HG03196 (cell line): ENCODE measurements at regions not wholly inside any gene's neighbourhood (a gene's known extent, or its start where the extent isn't known, plus 50 kb on each side); places are given as distances from the start of the nearest gene placed in this dataset.
"Not testable (repeated sequence)": the region's sequence is repeated elsewhere in the genome, so short reads cannot be mapped to it uniquely, and the experiment has no call there.

Experiments used
- ATAC-seq: cut with Tn5 transposase; IDR thresholded peaks from one replicate; pipeline ENCODE4 v1.9.1; 2021; ENCODE audit not compliant: unreplicated experiment

DNA sequence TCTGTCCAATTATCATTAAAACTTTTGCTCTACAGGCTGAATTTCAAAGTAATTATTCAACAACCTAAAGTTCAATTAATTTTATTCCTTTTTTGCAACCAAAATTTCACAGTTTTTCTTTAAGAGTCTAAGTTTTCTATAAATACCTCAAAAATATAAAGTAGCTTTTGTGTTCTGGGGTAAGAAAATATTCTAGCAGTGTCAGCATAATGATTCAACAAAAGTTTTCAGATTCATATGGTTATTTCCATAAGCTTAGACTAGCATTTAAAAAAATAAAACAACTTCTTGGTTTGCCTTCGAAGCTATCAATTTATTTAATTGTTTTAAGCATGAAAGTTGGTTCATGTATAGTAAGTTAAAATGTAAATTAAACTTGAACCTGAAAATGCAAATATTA is 1962.3 kb upstream of the CDH6 start:
- ATAC-seq = no peak

DNA sequence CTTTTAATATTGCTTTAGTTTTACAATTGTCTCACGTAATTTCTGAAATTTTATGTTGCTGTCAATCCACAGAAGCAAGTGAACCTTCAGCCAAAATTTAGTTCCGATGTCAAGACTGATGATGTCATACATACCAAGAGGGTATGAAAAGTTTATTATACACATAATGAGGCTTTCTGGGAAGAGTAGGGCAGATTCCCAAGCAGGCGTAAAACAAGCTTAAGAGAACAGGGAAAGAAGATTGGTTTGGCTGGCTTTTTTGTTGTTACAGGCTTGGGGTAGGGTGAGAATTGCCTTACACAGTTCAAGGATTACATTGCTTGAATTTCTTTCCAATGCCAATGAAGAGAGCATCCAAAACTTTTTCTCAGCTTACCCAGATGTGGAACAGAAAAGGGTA is 1962.9 kb upstream of the CDH6 start:
- ATAC-seq = no peak

DNA sequence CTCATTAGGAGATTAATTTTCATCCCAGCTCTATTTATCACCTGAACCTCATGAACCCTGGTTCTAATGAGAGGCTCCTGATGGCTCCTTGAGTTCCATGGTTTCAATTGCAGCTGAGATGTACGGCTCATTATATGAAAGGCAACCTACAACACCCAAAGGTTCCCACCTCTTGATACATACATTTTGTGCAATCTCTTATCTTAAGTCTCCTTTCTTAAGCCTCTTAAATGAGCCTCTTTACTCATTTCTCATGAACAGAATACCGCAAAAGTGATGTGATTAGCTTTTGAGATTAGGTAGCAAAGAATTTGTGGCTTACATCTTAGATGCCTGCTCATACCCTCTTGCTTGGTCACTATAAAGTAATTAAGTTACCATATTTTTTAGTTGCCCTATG is 1964.0 kb upstream of the CDH6 start:
- no peak for ATAC-seq

DNA sequence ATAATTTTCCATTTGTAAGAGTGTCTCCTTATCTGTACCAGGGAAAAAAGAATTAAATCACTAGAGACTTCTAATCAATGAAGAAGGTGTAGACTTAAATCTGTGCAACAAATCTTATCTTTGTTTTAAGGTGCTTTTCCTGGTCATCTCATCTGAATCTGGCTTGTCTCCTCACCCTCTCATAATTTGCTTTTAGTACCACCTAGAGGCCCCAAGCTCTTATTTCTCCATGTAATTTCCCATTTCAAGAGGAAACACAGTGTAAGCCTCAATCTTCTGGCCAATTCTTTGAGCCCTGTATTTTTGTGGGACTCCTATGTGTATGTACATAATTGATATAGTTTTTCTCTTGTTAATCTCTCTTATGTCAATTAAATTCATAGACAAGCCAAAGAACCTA is 1975.3 kb upstream of the CDH6 start:
- ATAC-seq = no peak

DNA sequence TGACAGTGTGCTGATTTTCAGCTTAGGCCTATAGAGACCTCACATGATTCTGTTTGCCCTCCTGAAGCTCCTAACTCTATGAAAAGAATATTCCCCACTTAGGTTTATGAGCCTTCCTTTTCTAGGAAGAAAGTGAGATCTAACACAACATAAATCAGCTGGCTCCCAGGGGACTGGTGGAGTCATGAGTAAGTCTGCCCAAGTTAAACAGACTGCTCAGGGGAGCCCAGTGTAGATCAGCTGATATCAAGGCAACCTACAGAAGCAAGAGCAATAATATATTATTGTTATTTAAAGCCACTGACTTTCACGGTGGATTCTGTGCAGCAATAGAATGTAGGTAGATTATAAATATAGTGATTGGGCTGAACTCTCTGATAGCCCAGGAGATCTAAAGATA is 1978.6 kb upstream of the CDH6 start:
- no peak for ATAC-seq

DNA sequence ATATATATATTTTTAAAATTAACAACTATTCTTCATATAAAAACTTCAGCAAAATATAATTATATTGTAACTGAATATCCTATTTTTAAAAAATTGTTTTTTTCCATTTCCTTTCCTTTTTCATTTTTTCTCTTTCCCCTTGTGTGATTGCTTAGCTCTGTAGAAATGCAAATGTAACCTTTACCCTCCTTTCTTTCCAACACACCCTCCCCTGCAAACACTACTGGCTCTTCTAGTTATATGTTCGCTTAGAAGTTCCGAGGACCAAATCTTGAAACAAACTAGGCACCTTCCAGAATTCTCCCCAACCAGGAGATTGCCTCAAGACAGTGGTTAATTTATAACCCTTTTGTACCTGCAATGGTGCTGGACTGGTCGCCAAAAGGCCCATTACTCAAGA is 1980.0 kb upstream of the CDH6 start:
- no peak for ATAC-seq

DNA sequence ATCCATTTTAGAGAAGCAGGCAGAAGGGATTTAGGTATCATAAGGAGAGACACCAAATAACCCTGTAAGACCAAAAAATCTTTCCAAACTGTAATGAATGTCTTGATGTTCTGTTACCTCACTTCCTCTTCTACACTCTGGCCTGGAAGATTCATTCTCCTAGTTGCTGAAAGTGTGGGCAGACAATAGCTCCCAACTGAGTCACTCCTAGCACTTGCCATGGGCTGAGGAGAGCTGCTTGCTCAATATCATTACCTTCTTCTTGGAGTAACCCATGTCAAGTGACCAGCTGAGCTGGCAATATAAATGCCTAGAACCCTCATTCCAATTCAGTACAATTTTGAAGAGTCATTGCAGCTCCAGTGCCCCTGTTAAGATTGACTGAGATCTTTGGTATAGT is 1985.5 kb upstream of the CDH6 start:
- no peak for ATAC-seq

DNA sequence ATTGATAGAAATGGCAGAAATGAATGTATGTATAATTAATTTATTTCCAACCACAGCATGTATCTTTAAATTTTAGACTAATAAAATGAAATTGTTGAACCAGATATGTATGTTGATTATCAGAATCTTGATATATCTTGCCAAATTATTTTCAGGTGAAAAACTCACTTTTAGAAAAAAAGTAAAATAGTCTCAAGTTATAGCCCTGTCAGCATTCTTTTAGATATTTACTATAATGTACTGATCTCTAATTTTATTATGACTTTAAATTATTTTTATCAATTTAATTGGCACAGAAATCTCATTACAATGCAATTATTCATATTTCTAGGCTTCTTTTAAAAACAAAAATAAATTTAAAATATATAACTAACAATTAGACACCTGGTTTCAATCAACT is 1990.4 kb upstream of the CDH6 start:
- ATAC-seq = no peak

DNA sequence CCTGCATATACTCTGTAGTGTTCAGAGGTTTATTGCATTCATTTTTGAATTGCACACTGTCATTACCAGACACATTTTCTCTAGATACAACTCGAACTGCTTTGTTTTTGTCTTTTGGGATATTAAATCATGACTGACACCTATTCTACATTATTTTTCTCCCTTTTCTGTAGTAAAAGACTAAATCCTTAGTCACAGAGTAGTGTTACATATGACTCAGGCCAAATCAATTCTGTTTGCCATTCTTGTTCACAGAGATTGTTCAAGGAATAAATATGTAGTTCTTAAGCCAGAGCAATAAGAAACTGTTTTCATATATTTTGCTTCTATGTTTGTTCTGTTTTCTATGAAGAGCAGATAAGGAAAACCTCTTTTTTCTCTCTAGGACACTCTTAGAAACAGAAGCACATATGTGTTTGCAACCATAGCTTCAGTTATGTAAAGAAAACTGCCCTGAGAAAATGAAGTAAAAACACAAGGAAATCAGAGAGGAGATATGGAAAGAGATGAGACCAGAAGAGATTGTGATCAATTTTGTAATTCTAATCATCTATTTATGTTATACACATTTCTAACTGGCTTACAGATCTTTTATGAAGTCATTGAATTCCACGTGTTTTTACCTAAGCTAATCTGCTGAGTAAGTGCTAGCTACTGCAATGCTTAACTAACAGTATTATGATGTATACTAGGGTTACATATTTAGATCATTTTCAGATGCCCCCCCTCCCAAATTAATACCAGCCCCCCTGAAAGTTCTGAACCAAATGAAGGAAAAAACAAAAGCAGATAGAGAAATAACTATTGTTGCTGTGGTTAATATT is 1995.6 kb upstream of the CDH6 start:
- ATAC-seq = no peak

DNA sequence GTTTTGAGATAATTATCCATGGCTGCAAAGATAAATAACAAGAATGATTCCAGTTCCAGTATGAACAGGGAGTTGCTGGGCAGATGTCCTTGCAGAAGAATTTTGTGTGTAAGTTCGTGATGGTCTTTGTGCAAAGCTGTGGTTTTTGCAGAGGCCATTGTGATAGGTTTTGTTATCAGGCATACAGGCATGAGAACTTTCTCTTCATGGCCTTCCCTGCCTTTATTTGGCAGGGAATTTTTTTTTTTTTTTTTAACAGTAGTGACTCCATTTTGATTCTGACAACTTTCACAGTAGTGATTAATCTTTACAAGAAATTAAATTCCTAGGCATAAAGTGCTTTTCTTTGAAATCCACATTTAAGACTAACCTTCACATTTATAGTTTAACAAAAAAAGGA is 1999.5 kb upstream of the CDH6 start:
- no peak for ATAC-seq

DNA sequence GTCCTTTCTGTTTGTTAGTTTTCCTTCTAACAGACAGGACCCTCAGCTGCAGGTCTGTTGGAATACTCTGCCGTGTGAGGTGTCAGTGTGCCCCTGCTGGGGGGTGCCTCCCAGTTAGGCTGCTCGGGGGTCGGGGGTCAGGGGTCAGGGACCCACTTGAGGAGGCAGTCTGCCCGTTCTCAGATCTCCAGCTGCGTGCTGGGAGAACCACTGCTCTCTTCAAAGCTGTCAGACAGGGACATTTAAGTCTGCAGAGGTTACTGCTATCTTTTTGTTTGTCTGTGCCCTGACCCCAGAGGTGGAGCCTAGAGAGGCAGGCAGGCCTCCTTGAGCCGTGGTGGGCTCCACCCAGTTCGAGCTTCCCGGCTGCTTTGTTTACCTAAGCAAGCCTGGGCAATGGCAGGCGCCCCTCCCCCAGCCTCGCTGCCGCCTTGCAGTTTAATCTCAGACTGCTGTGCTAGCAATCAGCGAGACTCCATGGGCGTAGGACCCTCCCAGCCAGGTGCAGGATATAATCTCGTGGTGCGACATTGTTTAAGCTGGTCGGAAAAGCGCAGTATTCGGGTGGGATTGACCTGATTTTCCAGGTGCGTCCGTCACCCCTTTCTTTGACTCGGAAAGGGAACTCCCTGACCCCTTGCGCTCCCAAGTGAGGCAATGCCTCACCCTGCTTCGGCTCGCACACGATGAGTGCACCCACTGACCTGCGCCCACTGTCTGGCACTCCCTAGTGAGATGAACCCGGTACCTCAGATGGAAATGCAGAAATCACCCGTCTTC is 2002.0 kb upstream of the CDH6 start:
- not testable (repeated sequence) for ATAC-seq

DNA sequence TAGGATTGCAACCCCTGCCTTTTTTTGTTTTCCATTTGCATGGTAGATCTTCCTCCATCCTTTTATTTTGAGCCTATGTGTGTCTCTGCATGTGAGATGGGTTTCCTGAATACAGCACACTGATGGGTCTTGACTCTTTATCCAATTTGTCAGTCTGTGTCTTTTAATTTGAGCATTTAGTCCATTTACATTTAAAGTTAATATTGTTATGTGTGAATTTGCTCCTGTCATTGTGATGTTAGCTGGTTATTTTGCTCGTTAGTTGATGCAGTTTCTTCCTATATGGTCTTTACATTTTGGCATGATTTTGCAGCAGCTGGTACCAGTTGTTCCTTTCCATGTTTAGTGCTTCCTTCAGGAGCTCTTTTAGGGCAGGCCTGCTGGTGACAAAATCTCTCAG is 2003.1 kb upstream of the CDH6 start:
- not testable (repeated sequence) for ATAC-seq

DNA sequence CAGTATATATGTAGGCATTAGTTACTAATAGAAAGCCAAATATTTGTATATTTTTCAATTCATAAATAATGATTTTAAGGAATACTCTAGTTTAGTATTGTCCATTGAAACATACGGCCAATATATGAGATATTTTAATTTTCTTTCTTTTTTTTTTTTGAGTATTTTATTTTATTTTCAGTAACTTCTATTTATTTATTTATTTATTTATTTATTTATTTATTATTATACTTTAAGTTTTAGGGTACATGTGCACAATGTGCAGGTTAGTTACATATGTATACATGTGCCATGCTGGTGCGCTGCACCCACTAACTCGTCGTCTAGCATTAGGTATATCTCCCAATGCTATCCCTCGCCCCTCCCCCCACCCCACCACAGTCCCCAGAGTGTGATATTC is 2007.1 kb upstream of the CDH6 start:
- ATAC-seq = not testable (repeated sequence)

DNA sequence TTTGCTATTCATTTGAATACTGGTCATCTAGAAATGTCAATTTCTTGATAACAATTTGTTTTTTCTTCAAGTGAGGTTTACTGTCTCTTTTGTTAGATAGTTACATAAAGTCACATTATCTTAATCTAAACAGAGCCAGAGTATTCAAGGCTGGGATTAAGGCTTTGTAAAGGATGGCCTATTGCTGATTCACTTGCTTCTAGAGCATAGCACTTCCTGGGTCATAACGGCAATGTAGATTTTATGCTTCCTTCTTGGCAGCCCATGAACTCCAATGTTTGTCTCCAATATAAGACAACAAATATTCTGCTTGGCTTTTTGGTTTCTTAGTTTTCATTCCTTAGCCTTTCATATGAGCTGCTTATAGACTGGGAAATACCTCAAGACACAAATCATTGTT is 2007.9 kb upstream of the CDH6 start:
- ATAC-seq = no peak

DNA sequence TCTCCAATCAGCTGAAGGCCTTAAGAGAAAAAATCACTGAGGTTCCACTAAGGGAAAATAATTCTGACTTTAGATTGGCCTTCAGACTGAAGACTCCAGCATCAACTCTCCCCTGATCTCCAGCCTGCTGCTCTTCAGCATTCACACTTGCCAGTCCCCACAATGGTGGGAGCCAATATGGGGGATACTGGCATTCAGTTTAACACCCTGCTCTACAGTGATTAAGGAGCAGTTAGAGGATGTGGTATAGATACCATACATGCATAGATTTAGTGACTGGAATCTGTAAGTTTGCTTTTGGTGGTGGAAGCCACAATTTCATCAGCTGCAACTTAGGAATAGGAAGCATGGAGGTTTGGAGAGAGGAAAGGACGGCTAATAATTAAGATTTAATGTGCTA is 2017.7 kb upstream of the CDH6 start:
- no peak for ATAC-seq

DNA sequence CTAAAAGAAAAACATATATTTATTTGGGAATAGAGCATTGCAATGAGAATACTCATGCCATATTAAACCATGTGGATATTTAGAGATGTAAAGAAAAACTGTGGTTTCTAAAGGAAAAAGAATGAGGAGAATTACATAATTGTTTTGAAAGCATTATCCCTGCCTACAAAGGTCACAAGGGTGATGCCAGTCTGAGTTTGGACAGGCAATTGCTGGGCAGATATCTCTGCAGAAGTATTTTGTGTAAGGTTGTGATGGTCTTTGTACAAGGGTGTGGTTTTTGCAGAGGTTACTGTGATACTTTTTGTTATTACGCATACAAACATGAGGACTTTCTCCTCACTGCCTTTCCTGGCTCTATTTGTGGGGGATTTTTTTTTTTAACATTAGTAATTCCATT is 2022.9 kb upstream of the CDH6 start:
- ATAC-seq = no peak

DNA sequence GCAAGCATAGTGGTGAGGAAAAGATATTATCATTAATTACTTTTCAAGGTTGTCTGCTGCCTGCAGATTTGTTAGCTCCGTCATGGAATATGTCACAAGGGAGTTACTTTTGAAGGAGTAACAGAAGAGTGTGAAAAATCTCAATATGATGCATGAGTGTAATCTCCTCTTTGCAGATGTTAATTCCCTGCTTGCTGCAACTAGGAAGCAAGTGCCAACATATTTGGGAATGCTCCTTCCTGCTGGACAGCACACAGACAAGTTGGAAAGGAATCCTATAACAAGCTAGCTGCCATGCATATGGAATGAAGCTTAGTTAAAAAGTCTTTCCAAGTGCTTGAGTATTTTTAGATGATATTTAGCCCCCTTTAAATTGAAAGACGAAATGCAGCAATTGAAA is 2023.6 kb upstream of the CDH6 start:
- ATAC-seq = no peak

DNA sequence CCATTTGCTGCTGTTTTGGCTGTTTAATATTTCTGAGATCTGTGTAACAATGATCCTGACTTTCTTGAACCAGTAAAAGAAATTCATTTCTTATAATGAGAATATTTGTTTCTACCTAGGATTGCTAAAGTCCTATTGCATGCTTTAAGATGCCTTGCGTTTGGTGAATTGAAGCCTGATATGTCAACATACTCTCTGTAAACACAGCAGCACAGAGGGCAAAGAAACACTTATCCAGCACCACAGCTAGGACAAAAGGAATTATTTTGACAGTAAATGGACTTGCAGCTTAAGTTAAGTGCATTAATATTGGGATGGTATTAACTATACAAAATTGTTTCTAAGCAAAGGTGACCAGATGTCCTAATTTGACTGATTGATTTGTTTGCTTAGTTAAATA is 2031.2 kb upstream of the CDH6 start:
- no peak for ATAC-seq

DNA sequence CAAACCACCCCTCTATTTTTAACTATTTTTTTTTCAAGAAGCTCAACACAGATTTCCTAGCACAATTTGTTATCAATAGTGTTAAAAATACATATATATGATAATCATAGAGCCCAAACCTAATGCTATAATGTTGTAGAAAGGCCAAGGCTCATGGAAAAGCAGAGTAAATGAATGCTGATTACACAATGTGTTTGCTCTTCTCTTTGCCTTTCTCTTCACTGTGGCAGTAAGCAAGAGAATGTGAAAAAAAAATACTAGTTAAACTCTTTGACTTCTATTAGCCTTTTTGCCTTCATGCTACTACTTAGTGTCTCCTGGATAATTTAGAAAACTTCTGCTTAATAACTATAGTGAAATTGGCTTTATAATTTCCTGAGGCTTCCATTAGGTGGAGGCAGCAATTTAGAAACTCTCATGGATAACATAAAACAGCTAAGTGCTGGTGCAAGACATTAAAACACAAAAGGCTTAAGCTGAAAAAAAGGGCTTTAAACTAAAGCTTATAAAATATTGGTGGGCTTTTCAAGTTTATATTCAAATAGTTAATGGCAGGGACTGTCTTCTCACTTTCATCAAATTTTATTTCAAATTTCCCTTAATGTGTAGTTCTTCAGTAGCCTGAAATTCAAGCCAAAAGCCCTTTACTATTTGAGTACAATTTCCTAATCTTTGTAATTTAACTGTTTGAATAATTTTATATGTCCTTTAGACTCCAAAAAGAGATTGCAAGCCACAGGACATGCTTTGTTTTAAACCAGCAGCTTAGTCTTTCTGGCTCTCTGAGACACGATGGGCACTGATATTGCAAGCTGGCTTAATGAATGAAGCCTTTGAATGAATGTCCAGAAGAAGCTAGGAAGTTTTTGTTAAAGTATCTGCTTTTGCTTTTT is 2031.8 kb upstream of the CDH6 start:
- ATAC-seq = no peak

DNA sequence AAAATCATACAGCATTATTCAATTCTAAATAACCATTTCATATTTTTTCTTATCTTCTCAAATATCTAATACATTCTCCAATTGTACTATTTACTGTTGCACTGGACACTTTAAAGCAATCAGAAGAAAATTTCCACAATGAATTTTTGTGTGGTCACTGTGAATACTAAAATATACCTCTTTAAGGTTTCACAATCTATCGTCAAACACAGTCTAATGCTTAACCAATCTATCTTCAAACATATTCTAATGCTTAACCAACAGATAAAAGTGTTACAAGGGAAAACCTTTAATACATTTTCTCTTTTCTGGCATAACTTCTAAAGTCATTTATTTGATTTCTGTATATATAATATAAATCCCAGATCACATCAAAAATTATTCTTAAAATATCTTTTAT is 2035.5 kb upstream of the CDH6 start:
- ATAC-seq = no peak

DNA sequence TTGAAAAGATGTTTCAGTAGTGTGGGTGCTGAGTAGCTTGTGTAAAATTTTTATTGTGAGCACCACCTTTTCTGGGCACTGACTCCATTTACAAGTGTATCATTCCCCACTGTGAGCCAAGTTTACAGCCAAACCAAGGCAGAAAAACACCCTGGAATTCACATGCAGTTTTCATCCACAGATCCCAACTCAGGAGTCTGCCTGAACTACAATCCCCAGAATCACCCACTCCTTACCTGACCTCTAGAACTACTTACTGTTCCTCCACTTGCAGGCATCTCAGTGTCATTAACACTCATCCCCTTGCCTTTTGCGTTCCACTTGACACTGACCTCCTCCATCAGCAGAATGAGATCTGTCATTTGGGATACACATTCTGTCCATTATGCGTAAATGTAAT is 2042.6 kb upstream of the CDH6 start:
- ATAC-seq = no peak

DNA sequence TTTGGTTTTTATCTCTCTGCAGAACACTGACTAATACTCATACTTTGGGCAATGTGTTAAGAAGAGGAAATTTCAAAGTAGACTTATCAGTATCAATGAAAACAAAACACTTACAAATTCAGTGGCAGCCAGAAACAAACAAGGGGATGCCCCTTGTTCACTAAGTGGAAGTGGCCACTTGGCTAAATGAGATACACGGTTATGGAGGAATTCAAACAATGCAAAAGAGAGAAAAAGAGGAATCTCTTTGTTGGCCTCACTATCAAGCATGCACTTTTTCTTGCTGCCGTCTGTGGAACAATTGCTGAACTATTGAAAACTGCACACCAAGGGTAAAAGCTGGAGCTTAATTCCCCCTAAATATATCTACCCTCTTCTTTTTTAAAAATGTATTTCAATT is 2044.9 kb upstream of the CDH6 start:
- ATAC-seq = no peak
